ENCODE measurements at regions not wholly inside any gene's neighbourhood (a gene's known extent, or its start where the extent isn't known, plus 50 kb on each side); places are given as distances from the start of the nearest gene placed in this dataset.

DNA sequence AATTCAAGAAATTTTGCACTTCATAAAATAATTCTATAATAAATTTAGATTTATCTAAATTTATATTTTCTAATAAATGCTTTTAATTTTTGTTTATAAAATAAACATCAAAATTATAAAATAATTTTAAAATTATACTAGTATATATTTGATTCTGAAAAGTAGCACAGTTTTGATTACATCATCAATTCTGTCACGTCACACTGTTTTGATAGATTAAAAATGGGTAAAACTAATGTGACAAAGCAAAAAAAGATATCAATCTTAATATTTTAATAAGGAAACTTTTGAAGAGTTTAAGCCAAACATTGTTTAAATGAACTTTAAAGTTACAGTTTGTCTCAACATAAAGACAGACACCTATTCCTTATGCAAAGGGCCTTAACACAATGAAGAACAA lies 1001.8 kb downstream of the KCNT2 start:
- no peaks in the 10 kb centered on the region for H3K4me1 Mint-ChIP-seq (ENCODE audit: low read depth)
- H3K9me3 Mint-ChIP-seq = peaks cover 21% of the 10 kb centered on the region
- no peaks in the 10 kb centered on the region for H3K27me3 Mint-ChIP-seq (ENCODE audit: low read depth)
- no peak overlapping the region for H3K4me3 Mint-ChIP-seq
- H3K27ac Mint-ChIP-seq = no peak overlapping the region
- H3K36me3 Mint-ChIP-seq (ENCODE audit: low read depth) = no peaks in the 10 kb centered on the region
- DNase-seq (ENCODE audit: low spot score) = no peak

DNA sequence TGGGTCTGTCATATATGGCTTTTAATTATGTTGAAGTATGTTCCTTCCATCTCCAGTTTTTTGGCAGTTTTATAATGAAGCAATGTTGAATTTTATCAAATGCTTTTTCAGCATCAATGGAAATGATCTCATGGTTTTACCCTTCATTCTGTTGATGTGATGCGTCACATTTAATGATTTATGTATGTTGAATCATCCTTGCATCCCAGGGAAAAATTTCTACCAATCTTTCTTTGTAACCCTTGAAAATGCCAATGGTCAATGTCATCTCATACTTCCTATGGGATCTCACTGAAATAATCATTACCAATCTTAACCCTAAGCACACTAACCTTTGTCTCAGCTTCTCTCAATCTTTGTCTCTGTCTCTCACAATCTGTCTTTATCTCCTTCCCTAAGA lies 1004.0 kb downstream of the KCNT2 start:
- Mint-ChIP-seq H3K4me3 (no peak overlapping the region), H3K4me1 (ENCODE audit: low read depth) (no peaks in the 10 kb centered on the region), H3K27ac (no peak overlapping the region), H3K27me3 (ENCODE audit: low read depth) (no peaks in the 10 kb centered on the region), H3K9me3 (peaks cover 21% of the 10 kb centered on the region), H3K36me3 (ENCODE audit: low read depth) (no peaks in the 10 kb centered on the region)
- DNase-seq (ENCODE audit: low spot score) = no peak

DNA sequence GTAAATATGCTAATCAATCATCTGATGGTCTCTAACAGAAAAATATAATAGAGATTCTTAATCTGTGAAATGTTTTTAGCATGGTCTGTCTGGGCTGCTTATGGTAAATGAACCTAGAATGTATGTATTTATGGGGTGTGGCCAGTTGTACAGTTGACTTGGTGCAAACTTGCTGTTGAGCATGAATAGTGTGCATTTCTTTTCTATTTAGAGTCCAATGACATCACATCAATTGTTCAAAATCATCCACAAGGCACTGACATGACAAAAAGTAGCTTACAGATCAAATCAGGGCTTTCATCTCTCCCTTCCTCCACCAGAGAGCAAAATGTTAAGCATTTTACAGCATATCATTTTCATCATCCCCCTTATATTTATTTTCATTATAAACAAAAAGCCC lies 1010.3 kb downstream of the KCNT2 start:
- H3K27ac Mint-ChIP-seq = no peak overlapping the region
- no peaks in the 10 kb centered on the region for H3K4me1 Mint-ChIP-seq (ENCODE audit: low read depth)
- peaks cover under 1% of the 10 kb centered on the region for H3K9me3 Mint-ChIP-seq
- no peak overlapping the region for H3K4me3 Mint-ChIP-seq
- DNase-seq (ENCODE audit: low spot score) = no peak
- H3K27me3 Mint-ChIP-seq (ENCODE audit: low read depth) = no peaks in the 10 kb centered on the region
- no peaks in the 10 kb centered on the region for H3K36me3 Mint-ChIP-seq (ENCODE audit: low read depth)

DNA sequence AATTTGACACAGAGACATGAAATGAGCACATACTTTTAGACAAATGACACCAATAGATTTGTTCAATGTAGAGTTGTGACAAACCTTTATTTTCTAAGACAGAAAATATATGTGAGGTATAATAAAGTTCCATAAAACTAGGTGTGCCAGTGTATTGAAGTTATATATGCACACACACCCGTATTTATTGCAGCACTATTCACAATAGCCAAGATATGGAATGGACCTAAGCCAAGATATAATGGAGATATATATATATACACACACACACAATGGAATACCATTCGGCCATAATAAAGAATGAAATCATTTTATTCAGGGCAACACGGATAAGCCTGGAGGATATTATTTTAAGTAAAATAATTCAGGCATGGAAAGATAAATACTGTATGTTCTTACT lies 1013.5 kb downstream of the KCNT2 start:
- no peak for DNase-seq (ENCODE audit: low spot score)
- no peaks in the 10 kb centered on the region for H3K4me1 Mint-ChIP-seq (ENCODE audit: low read depth)
- no peak overlapping the region for H3K27ac Mint-ChIP-seq
- H3K27me3 Mint-ChIP-seq (ENCODE audit: low read depth) = no peaks in the 10 kb centered on the region
- no peaks in the 10 kb centered on the region for H3K9me3 Mint-ChIP-seq
- H3K4me3 Mint-ChIP-seq = no peak overlapping the region
- H3K36me3 Mint-ChIP-seq (ENCODE audit: low read depth) = no peaks in the 10 kb centered on the region

DNA sequence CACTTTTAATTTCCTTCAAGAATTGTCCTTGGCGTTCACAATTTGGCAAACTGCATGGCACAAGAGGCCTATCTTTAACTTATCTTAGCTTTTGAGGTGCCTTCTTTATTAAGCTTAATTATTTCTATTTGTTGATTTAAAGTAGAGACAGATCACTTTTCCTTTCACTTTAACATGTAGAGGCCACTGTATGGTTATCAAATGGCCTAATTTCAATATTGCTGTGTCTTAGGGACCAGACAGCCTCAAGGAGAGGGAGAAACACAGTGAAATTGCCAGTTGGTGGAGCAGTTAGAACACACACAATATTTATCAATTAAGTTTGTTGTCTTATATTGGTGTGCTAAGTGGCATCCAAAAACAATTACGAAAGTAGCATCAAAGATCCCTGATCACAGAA lies 1013.9 kb downstream of the KCNT2 start:
- Mint-ChIP-seq H3K4me3 (no peak overlapping the region), H3K27me3 (ENCODE audit: low read depth) (no peaks in the 10 kb centered on the region), H3K27ac (no peak overlapping the region), H3K4me1 (ENCODE audit: low read depth) (no peaks in the 10 kb centered on the region), H3K9me3 (no peaks in the 10 kb centered on the region), H3K36me3 (ENCODE audit: low read depth) (no peaks in the 10 kb centered on the region)
- DNase-seq (ENCODE audit: low spot score) = no peak

DNA sequence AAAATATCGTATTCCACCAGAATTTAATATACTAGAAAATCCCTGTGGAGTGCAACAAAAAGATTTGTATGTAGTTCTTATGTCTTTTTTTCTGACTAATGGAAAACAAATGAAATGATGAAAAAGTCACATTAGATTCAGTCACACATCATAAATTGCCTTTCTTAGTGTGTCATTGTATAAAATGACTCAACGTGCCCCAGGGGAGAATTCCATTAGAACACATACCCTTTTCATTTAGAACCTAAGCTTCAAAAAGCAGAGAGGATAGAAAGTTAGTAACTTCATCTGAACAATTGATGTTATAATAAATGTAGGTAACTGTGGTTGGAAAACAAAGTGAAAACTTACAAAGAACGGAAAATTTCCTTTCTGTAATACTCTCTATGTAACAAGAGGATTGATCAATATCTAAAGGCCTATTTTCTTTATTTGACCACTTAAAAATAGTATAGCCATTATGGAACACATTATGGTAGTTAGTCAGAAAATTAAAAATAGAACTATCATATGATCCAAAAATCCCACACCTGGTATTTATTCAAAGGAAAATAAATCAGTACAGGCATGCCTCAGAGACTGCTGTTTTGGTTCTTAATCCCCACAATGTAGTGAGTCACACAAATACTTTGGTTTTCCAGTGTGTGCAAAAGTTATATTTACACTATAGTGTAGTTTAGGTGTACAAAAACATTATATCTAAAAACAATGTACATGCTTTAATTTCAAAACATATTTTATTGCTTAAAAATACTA lies 1016.1 kb downstream of the KCNT2 start:
- Mint-ChIP-seq H3K9me3 (peaks cover 4% of the 10 kb centered on the region), H3K27ac (no peak overlapping the region), H3K36me3 (ENCODE audit: low read depth) (no peaks in the 10 kb centered on the region), H3K4me3 (no peak overlapping the region), H3K4me1 (ENCODE audit: low read depth) (no peaks in the 10 kb centered on the region), H3K27me3 (ENCODE audit: low read depth) (no peaks in the 10 kb centered on the region)
- DNase-seq (ENCODE audit: low spot score) = no peak

DNA sequence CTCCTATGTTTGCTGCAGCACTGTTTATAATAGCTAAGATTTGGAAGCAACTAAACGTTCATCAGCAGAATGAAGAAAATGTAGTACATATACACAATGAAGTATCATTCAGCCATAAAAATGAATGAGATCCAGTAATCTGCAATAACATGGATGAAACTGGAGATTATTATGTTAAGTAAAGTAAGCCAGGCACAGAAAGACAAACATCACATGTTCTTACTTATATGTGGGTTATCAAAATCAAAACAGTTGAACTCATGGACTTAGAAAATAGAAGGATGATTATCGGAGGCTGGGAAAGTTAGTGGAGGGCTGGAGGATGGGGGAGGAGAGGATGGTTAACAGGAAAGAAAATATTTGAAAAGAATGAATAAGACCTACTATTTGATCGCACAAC lies 1017.6 kb downstream of the KCNT2 start:
- Mint-ChIP-seq H3K9me3 (peaks cover 9% of the 10 kb centered on the region), H3K4me1 (ENCODE audit: low read depth) (no peaks in the 10 kb centered on the region)

DNA sequence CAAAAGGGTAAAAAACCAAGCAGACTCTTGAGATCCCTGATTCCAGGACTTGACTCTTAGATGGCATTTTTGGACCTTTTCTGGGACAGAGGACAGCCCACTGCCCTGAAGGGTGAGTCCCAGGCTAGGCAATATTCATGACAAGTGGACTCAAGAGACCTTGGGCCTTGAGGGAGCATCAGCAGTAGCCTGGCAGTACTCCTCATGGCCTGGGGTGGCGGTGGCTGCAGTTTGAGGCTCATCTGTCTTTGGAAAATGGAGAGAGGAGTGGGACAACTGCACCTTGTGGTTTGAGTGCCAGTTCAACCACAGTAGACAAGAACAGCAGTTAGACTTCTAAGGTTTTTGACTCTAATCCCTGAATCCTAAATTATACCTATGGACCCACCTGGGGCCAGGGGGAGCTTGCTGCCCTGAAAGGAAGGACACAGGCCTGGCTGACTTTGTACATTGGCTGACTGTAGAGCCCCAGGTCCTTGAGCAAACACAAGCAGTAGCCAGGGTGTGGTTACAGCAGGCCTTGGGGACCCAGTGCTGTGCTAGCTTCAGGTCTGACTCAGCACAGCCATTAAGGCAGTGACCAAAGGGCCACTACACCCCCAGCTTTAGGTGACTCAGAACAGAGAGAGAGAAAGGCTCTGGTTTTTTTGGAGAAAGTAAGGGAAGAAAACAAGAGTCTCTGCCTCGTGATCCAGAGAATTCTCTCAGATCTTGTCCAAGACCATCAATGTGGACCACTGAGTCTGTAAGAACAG lies 1023.2 kb downstream of the KCNT2 start:
- no peaks in the 10 kb centered on the region for H3K36me3 Mint-ChIP-seq (ENCODE audit: low read depth)
- peaks cover 13% of the 10 kb centered on the region for H3K9me3 Mint-ChIP-seq
- H3K27me3 Mint-ChIP-seq (ENCODE audit: low read depth) = no peaks in the 10 kb centered on the region
- H3K4me1 Mint-ChIP-seq (ENCODE audit: low read depth) = no peaks in the 10 kb centered on the region
- no peak for DNase-seq (ENCODE audit: low spot score)
- no peak overlapping the region for H3K27ac Mint-ChIP-seq
- H3K4me3 Mint-ChIP-seq = no peak overlapping the region

More for the DNA sequence above, 1017.6 kb downstream of the KCNT2 start:
- Mint-ChIP-seq H3K27me3 (ENCODE audit: low read depth) (no peaks in the 10 kb centered on the region), H3K27ac (no peak overlapping the region), H3K4me3 (no peak overlapping the region), H3K36me3 (ENCODE audit: low read depth) (no peaks in the 10 kb centered on the region)
- no peak for DNase-seq (ENCODE audit: low spot score)

DNA sequence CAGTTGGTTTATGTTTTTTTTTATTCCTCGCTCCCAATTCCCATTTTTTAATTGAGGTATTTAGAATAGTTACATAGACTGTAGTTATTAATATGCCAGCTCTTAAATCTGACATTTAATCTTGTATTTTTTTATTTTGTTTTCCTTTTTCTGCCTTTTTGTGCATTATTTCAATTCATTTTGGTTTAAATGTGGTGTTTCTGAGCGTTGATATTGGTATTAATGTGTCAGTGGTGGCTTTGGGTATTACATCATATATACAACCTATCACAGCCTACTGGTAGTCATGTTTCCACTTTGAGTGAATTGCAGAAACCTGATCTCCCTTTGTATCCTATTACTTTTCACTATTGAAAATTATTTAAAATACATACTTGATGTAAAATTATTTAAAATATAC lies 1027.3 kb downstream of the KCNT2 start:
- Mint-ChIP-seq H3K36me3 (ENCODE audit: low read depth) (no peaks in the 10 kb centered on the region), H3K9me3 (peaks cover 12% of the 10 kb centered on the region), H3K4me3 (no peak overlapping the region), H3K4me1 (ENCODE audit: low read depth) (no peaks in the 10 kb centered on the region), H3K27ac (no peak overlapping the region), H3K27me3 (ENCODE audit: low read depth) (no peaks in the 10 kb centered on the region)
- DNase-seq (ENCODE audit: low spot score) = no peak

DNA sequence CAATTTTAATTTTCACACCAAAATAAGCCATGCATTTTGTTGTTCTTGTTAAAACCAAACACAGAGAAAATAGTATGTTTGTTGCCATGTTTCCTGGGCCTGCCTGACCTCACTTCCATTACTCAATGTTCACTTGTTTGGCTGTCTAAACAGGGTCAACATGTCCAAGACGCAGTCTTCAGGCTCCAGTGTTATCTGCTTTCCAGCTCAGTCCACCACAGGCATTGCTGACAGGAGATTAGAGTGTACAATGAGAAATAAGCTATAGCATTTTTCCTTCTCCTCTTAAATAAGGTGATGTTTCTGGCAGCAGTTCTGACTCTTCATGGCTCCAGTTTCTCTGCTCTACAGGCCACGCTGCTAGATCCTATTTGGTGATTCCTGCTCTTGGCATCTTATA lies 1030.5 kb downstream of the KCNT2 start:
- H3K4me3 Mint-ChIP-seq = no peak overlapping the region
- no peak overlapping the region for H3K27ac Mint-ChIP-seq
- H3K36me3 Mint-ChIP-seq (ENCODE audit: low read depth) = no peaks in the 10 kb centered on the region
- peaks cover 8% of the 10 kb centered on the region for H3K9me3 Mint-ChIP-seq
- H3K27me3 Mint-ChIP-seq (ENCODE audit: low read depth) = no peaks in the 10 kb centered on the region
- H3K4me1 Mint-ChIP-seq (ENCODE audit: low read depth) = no peaks in the 10 kb centered on the region
- DNase-seq (ENCODE audit: low spot score) = no peak

DNA sequence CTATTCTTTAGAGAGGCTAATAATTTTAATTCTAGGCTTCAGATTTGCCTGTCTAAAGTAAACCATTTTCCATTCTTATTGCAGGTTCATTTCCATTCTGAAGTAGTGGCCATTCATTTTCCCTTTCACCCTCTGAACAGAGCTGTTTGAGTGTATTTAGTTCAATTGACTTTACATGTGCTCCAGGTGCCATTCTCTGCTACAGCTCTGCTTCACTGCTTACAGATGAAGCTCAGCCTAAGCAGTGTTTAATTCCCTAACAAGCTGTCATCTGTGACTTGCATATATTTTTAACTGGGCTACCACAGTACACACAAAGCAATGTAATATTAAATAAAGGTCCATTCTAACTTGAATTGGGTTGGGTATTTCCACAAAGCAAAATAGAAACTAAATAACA lies 1031.6 kb downstream of the KCNT2 start:
- Mint-ChIP-seq H3K9me3 (peaks cover 5% of the 10 kb centered on the region), H3K4me1 (ENCODE audit: low read depth) (no peaks in the 10 kb centered on the region), H3K27ac (no peak overlapping the region), H3K4me3 (no peak overlapping the region), H3K27me3 (ENCODE audit: low read depth) (no peaks in the 10 kb centered on the region), H3K36me3 (ENCODE audit: low read depth) (no peaks in the 10 kb centered on the region)
- no peak for DNase-seq (ENCODE audit: low spot score)

DNA sequence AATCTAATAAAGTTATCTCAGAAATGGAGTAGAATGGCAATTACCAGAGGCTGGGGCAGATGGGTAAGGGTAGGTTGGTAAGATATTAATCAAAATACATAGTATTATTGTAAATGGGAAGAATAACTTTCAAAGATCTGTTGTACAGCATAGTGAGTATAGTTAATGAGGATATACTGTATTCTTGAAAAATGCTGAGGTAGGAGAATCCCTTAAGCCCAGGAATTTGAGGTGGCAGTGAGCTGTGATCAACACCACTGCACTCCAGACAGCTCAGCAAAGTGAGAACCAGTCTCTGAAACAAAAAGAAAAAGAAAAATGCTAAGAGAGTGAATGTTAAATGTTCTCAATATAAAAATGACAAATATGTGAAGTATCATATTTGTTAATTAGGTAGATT lies 1033.7 kb downstream of the KCNT2 start:
- peaks cover 5% of the 10 kb centered on the region for H3K9me3 Mint-ChIP-seq
- H3K4me1 Mint-ChIP-seq (ENCODE audit: low read depth) = no peaks in the 10 kb centered on the region
- no peak for DNase-seq (ENCODE audit: low spot score)
- no peak overlapping the region for H3K4me3 Mint-ChIP-seq
- no peaks in the 10 kb centered on the region for H3K36me3 Mint-ChIP-seq (ENCODE audit: low read depth)
- H3K27ac Mint-ChIP-seq = no peak overlapping the region
- H3K27me3 Mint-ChIP-seq (ENCODE audit: low read depth) = no peaks in the 10 kb centered on the region

DNA sequence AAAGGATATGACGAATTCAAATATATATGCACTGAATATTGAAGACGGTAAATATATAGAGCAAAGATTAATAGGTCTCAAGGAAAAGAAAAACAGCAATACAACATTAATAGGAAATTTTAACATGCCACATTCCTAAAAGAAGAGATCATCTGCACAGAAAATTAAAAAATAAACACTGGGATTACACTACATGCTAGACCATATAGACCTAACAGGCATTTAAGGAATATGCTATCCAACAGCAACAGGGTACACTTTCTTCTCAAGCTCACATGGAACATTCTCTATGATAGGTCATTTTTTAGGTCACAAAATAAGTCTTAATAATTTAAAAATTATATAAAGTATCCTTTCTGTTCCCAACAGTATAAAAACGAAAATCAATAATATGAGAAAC lies 1038.3 kb downstream of the KCNT2 start:
- no peak overlapping the region for H3K27ac Mint-ChIP-seq
- H3K27me3 Mint-ChIP-seq (ENCODE audit: low read depth) = no peaks in the 10 kb centered on the region
- no peaks in the 10 kb centered on the region for H3K36me3 Mint-ChIP-seq (ENCODE audit: low read depth)
- H3K9me3 Mint-ChIP-seq = no peaks in the 10 kb centered on the region
- DNase-seq (ENCODE audit: low spot score) = no peak
- H3K4me1 Mint-ChIP-seq (ENCODE audit: low read depth) = no peaks in the 10 kb centered on the region
- no peak overlapping the region for H3K4me3 Mint-ChIP-seq

DNA sequence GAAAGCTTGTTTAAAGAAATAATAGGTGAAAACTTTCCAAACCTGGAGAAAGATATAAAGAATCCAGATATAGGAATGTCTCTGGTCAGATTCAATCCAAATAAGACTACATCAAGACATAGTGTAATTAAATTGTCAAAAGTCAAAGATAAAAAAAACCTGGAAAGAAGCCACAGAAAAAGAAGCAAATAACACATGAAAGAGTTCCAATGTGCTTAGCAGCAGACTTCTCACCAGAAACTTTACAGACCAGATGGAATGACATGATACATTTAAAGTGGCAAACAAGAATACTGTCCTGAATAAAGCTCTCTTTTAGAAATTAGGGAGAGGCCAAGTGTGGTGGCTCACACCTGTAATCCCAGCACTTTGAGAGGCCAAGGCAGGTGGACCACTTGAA lies 1039.9 kb downstream of the KCNT2 start:
- Mint-ChIP-seq H3K36me3 (ENCODE audit: low read depth) (no peaks in the 10 kb centered on the region), H3K27me3 (ENCODE audit: low read depth) (no peaks in the 10 kb centered on the region), H3K4me1 (ENCODE audit: low read depth) (no peaks in the 10 kb centered on the region), H3K9me3 (no peaks in the 10 kb centered on the region), H3K4me3 (no peak overlapping the region), H3K27ac (no peak overlapping the region)
- DNase-seq (ENCODE audit: low spot score) = no peak

DNA sequence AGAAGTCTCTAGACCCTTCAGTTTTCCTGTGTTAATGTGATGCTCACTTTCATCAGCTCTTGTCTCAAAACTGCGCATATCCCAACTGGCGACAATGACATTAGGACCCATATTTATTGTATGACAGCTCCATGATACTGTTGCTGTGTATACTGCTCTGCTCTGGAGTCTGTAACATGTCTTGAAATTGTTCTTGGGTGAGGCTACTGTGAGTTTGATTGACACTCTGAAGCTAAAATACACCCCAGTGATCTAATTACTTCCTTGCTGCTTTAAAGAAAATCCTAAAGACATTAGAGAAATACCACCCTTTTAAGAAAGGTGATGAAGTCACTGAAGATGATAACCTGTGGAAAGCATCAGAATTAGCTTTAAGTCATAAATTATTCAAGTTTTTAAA lies 1046.2 kb downstream of the KCNT2 start:
- H3K36me3 Mint-ChIP-seq (ENCODE audit: low read depth) = no peaks in the 10 kb centered on the region
- no peak overlapping the region for H3K27ac Mint-ChIP-seq

More for the DNA sequence above, 1046.2 kb downstream of the KCNT2 start:
- DNase-seq (ENCODE audit: low spot score) = no peak
- Mint-ChIP-seq H3K27me3 (ENCODE audit: low read depth) (no peaks in the 10 kb centered on the region), H3K4me1 (ENCODE audit: low read depth) (no peaks in the 10 kb centered on the region), H3K9me3 (peaks cover 5% of the 10 kb centered on the region), H3K4me3 (no peak overlapping the region)
